Left lung (tissue), 4 donors: ENCODE measurements at regions not wholly inside any gene's neighbourhood (a gene's known extent, or its start where the extent isn't known, plus 50 kb on each side); places are given as distances from the start of the nearest gene placed in this dataset.

Source experiments
- ATAC-seq: fragments of 200-7000 bp; cut with Tn5 transposase; one replicate; pipeline ENCODE4 v1.9.1; 2020; ENCODE audit warnings: moderate library complexity
- DNase-seq, 4 donors: peaks; one replicate each; pipeline ENCODE4 v3.0.0-alpha.2; 2013 to 2020
- H3K27ac ChIP-seq, 2 donors: fragments of 200-600 bp; sonication (generic) in 1 of 2; one replicate each; pipeline versions ENCODE4 v1.5.0 to v1.8.0; 2020 to 2021
- H3K27me3 ChIP-seq, 2 donors: fragments of 200-600 bp; sonication (generic) in 1 of 2; one replicate each; pipeline versions ENCODE4 v1.5.0 to v1.8.0; 2020 to 2021
- H3K36me3 ChIP-seq, 2 donors: fragments of 200-600 bp; sonication (generic) in 1 of 2; one replicate each; pipeline versions ENCODE4 v1.5.0 to v1.8.0; 2020 to 2021
- H3K4me1 ChIP-seq, 2 donors: fragments of 200-600 bp; one replicate each; pipeline ENCODE4 v1.8.0; 2021
- H3K4me3 ChIP-seq, 2 donors: fragments of 200-600 bp; sonication (generic) in 1 of 2; one replicate each; pipeline versions ENCODE4 v1.5.0 to v1.8.0; 2020 to 2021; ENCODE audit warnings: mild to moderate bottlenecking in 1 of 2
- H3K9me3 ChIP-seq, 2 donors: fragments of 200-600 bp; sonication (generic) in 1 of 2; one replicate each; pipeline versions ENCODE4 v1.5.0 to v1.8.0; 2020 to 2021
- CTCF ChIP-seq, 2 donors: fragments of 200-600 bp; sonication (generic) in 1 of 2; IDR thresholded peaks; one replicate each; pipeline versions ENCODE4 v1.5.0 to v1.8.0; 2021; ENCODE audit warnings: antibody characterized with exemption in 2 of 2
- intact Hi-C, 2 donors: fragments of 100-400 bp; cut with DNase I; formaldehyde crosslinking; loops; one replicate each; pipeline versions ENCODE4 v1.11.2 to v1.14.2; 2022
- donor health status: DM: no; HTN: yes; CAD: no.
- donor health status: DM: no; HTN: no; CAD: no.

DNA sequence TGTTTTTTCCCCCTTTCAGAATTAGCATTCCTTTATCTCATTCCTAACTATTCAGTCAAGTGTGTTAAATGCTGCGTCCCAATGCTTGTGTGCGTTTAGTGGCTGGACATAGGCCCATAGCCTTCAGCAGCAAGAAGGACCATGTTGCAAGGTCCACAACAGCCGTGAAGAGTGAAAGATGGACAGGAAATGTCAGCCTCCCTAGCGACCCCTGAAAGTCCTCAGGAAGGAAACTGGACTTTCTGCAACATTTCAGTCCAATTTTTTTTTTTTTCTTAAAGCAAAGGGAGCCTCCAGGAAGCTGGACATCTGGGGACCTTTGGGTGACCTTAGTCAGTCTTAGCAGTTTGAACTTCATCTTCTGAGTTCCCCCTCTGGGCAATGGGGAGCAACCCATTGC lies 550.7 kb upstream of the MGMT start:
- H3K27me3 ChIP-seq: peaks cover 0 to 24% of the 10 kb centered on the region in 2 donors
- no peaks in the 10 kb centered on the region for H3K9me3 ChIP-seq
- H3K36me3 ChIP-seq: no peaks in the 10 kb centered on the region
- intact Hi-C loops: no loop called here
- H3K27ac ChIP-seq: no peak overlapping the region
- no peak overlapping the region for H3K4me3 ChIP-seq
- DNase-seq: no peak
- no peak for TF ChIP-seq CTCF (IDR thresholded peaks at IDR 0.05)
- no peak for ATAC-seq
- no peaks in the 10 kb centered on the region for H3K4me1 ChIP-seq

DNA sequence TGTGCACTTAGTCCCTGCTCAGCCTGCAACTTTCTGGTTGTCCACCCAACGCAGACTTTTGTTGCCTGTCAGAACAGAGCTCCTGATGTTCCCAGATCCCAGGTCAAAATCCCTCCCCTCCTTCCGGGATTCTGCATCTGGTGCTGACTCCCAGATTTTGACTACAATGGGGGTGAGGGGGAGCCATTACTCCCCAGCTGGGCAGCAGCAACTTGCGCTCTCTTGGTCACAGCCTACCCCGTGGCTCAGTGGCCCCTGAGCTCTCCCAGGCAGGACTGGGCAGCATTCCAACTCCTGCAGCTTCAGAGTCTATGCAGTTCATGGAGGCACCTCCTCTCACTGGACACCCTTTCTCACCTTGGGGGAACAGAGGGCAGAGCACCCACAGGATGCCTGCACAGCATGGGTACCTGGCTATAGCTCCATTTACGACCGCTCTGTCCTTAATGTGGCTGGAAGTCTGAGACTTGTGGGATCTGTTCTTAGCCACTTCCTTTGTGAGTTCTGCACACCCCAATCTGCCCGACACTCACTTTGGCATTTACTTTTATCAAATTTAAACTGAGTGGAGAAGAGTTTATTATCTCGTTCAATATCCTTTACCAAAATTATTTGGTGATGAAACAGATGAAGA lies 545.5 kb upstream of the MGMT start:
- no peak for DNase-seq
- no peak for ATAC-seq
- no peaks in the 10 kb centered on the region for H3K9me3 ChIP-seq
- TF ChIP-seq CTCF (IDR thresholded peaks at IDR 0.05): no peak
- H3K27ac ChIP-seq: no peak overlapping the region
- no peaks in the 10 kb centered on the region for H3K36me3 ChIP-seq
- no peaks in the 10 kb centered on the region for H3K4me1 ChIP-seq
- H3K4me3 ChIP-seq: no peak overlapping the region
- peaks cover 0 to 13% of the 10 kb centered on the region in 2 donors for H3K27me3 ChIP-seq
- intact Hi-C loops: no loop called here

DNA sequence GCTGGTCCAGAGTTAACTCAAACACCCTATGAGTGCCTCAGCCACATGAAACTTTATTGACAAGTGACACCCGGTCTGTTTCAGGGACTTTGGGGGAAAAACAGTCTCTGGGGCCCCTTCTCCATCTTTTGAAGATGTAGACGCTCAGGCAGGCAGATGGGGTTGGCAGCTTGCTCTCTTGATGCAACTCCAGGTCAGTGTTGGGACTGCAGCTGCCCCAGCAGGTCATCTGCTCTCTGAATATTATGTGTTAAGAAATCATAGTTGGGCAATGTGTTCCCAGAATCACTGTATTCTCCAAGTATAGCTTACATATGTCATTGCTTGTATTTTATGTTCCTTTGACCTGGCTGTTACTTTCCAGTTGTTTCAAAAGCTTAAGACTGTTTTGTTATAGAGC lies 544.9 kb upstream of the MGMT start:
- Histone ChIP-seq H3K27ac (no peak overlapping the region), H3K4me3 (no peak overlapping the region), H3K4me1 (no peaks in the 10 kb centered on the region), H3K36me3 (no peaks in the 10 kb centered on the region), H3K9me3 (no peaks in the 10 kb centered on the region), H3K27me3 (peaks cover 0 to 10% of the 10 kb centered on the region in 2 donors)
- peak; percentile 48 for ATAC-seq
- intact Hi-C loops: no loop called here
- peak in 2 of 4 donors; percentile 33 to 64 for DNase-seq
- TF ChIP-seq CTCF (IDR thresholded peaks at IDR 0.05): no peak

GRCh38 chr10:128922619-128923196 lies 544.3 kb upstream of the MGMT start:
- no peak for ATAC-seq
- intact Hi-C loops: no loop called here
- no peak for TF ChIP-seq CTCF (IDR thresholded peaks at IDR 0.05)
- Histone ChIP-seq H3K27me3 (peaks cover 0 to 5% of the 10 kb centered on the region in 2 donors), H3K4me3 (no peak overlapping the region), H3K36me3 (no peaks in the 10 kb centered on the region), H3K27ac (no peak overlapping the region), H3K4me1 (peaks cover 0 to 3% of the 10 kb centered on the region in 2 donors), H3K9me3 (no peaks in the 10 kb centered on the region)
- no peak for DNase-seq

DNA sequence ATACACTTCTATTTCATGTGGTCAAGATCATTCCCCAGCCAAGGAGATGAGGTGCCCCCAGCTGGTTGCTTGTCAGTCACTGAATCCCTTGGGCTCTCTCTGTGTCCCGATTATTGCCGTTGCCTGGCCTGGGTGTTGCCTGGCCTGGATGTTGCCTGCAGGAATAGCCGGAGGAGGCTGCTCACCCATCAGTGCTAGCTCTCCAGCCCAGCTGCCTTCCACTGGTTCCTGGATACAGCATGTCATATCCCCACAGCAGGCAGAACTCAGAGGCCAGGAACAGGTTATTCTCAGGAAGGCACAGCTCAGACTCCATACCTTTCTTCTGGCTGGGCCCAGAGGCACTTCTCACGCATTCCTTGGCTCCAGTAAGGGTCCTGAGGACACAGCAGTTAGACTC lies 542.1 kb upstream of the MGMT start:
- TF ChIP-seq CTCF (IDR thresholded peaks at IDR 0.05): no peak
- no peaks in the 10 kb centered on the region for H3K9me3 ChIP-seq

More for the DNA sequence above, 542.1 kb upstream of the MGMT start:
- H3K4me1 ChIP-seq: peaks cover 0 to 3% of the 10 kb centered on the region in 2 donors
- H3K4me3 ChIP-seq: no peak overlapping the region
- H3K27ac ChIP-seq: no peak overlapping the region
- intact Hi-C loops: no loop called here
- DNase-seq (no peak), ATAC-seq (no peak)
- no peaks in the 10 kb centered on the region for H3K36me3 ChIP-seq
- peaks cover 0 to 5% of the 10 kb centered on the region in 2 donors for H3K27me3 ChIP-seq
